ENCODE measurements at regions not wholly inside any gene's neighbourhood (a gene's known extent, or its start where the extent isn't known, plus 50 kb on each side); places are given as distances from the start of the nearest gene placed in this dataset.

DNA sequence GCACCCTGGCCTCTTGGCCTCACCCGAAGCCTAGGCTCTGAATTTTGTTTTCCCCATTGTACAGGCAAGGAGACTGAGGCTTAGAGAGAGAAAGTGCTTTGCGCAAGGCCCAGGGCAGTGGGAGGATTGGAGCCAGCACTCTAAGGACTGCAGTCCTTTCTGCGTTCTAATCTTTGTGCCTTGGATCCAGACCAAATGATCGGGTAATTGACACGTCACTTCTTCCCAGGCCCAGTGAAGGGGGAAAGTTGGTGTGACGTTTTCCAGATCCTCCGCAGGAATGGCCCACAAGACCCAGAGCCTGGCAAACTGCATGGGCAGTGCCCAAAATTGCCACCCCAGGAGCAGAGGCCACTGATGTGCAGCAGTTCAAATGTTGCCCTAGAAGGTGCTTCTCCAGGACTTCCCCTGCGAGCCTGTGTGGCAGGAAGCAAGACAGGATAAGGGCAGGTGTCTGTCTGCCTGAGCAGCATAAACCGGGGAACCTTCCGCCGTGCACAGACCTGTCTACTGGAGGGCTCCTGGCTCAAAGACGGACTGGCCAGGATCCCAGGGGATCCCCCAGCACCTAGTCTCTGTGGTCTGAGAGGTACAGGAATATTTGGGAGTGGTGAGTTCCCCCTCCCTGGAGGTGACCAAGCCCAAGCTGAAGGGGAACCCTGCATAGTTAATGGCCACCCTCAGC, 194.5 kb upstream of the TLE3 start:
- H3K27me3 Mint-ChIP-seq: peaks cover 0 to 42% (median 3%) of the 10 kb centered on the region in 5 donors
- H3K36me3 Mint-ChIP-seq: no peaks in the 10 kb centered on the region
- H3K27ac Mint-ChIP-seq: no peak overlapping the region
- Histone ChIP-seq H3K4me3 (ENCODE audit: low read length) (no peak overlapping the region), H3K4me1 (ENCODE audit: control insufficient read depth in 2 of 2, insufficient read depth in 2 of 2, low read length in 2 of 2) (no peaks in the 10 kb centered on the region), H3K9me3 (ENCODE audit: control insufficient read depth in 2 of 3, low read length in 3 of 3) (no peaks in the 10 kb centered on the region), H3K27me3 (ENCODE audit: control insufficient read depth in 2 of 2, insufficient read depth in 2 of 2, low read length in 2 of 2) (no peaks in the 10 kb centered on the region), H3K27ac (ENCODE audit: low read depth, low read length) (no peak overlapping the region), H3K36me3 (ENCODE audit: control insufficient read depth in 2 of 3, insufficient read depth in 3 of 3, low read length in 3 of 3) (no peaks in the 10 kb centered on the region)
- no peaks in the 10 kb centered on the region for H3K4me1 Mint-ChIP-seq
- intact Hi-C loops (cut with micrococcal nuclease): no loop called here
- ChIA-PET CTCF (no interaction called here), POLR2A (no interaction called here)
- DNase-seq (no peak), ATAC-seq (no peak)
- no peak overlapping the region for H3K4me3 Mint-ChIP-seq
- H3K9me3 Mint-ChIP-seq: no peaks in the 10 kb centered on the region

DNA sequence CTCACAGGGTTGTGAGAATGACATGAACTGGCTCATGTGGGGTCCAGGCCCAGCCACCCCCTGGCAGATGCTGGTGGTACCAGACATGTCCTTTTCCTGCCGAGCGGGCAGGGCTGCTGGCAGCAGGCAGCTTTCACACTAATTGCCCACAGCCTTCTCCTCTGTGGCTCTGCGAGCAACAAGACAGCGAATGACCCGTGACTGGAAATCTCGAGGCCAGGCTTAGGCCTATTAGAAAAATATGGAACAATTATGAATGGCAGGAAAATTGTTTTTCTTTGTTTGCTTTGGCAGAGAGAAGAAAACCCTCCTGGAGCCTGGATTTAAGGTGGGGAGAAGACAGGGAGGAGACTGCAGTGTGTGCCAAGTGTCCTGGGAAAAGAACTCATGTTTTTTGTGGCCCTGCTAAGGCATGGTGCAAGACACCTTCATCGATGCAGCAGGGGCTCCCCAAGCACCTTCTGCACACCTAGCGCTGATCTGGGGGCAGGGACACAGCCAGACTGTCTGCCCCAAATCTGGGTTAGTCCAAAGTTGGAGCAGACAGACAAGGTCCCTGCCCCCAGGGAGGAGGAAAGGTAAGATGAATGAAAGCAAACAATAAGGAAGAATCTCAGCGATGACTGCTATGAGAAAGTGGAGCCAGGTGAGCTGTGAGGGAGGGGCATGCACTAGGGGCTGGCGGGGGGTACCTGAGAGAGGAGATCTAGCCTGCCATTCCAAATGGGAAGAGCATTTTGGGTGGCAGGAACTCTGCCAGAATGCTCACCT, 193.8 kb upstream of the TLE3 start:
- intact Hi-C loops (cut with micrococcal nuclease): no loop called here
- H3K4me3 ChIP-seq (ENCODE audit: low read length): no peak overlapping the region
- no peaks in the 10 kb centered on the region for H3K4me1 ChIP-seq (ENCODE audit: control insufficient read depth in 2 of 2, insufficient read depth in 2 of 2, low read length in 2 of 2)
- ChIA-PET POLR2A (no interaction called here), CTCF (no interaction called here)
- no peak overlapping the region for H3K27ac ChIP-seq (ENCODE audit: low read depth, low read length)
- Mint-ChIP-seq H3K9me3 (no peaks in the 10 kb centered on the region), H3K27ac (peak overlapping the region in 1 of 9 donors; percentile 20), H3K36me3 (no peaks in the 10 kb centered on the region), H3K4me1 (no peaks in the 10 kb centered on the region), H3K27me3 (peaks cover 0 to 42% (median 3%) of the 10 kb centered on the region in 5 donors), H3K4me3 (no peak overlapping the region)
- H3K36me3 ChIP-seq (ENCODE audit: control insufficient read depth in 2 of 3, insufficient read depth in 3 of 3, low read length in 3 of 3): no peaks in the 10 kb centered on the region
- no peaks in the 10 kb centered on the region for H3K27me3 ChIP-seq (ENCODE audit: control insufficient read depth in 2 of 2, insufficient read depth in 2 of 2, low read length in 2 of 2)
- ATAC-seq: no peak
- H3K9me3 ChIP-seq (ENCODE audit: control insufficient read depth in 2 of 3, low read length in 3 of 3): no peaks in the 10 kb centered on the region
- DNase-seq: no peak

- no peak overlapping the region for H3K27ac Mint-ChIP-seq
- H3K4me1 Mint-ChIP-seq: no peaks in the 10 kb centered on the region
- H3K36me3 Mint-ChIP-seq: no peaks in the 10 kb centered on the region
- DNase-seq: no peak
- H3K9me3 ChIP-seq (ENCODE audit: control insufficient read depth in 2 of 3, low read length in 3 of 3): no peaks in the 10 kb centered on the region
- H3K9me3 Mint-ChIP-seq: no peaks in the 10 kb centered on the region
- ATAC-seq: no peak
- H3K27ac ChIP-seq (ENCODE audit: low read depth, low read length): no peak overlapping the region
- no peaks in the 10 kb centered on the region for H3K27me3 ChIP-seq (ENCODE audit: control insufficient read depth in 2 of 2, insufficient read depth in 2 of 2, low read length in 2 of 2)
- POLR2A ChIA-PET: no interaction called here
- intact Hi-C loops (cut with micrococcal nuclease): no loop called here
- H3K4me3 ChIP-seq (ENCODE audit: low read length): no peak overlapping the region
- H3K4me1 ChIP-seq (ENCODE audit: control insufficient read depth in 2 of 2, insufficient read depth in 2 of 2, low read length in 2 of 2): no peaks in the 10 kb centered on the region
- H3K27me3 Mint-ChIP-seq: peaks cover 0 to 40% (median 3%) of the 10 kb centered on the region in 5 donors
- no peak overlapping the region for H3K4me3 Mint-ChIP-seq
- no peaks in the 10 kb centered on the region for H3K36me3 ChIP-seq (ENCODE audit: control insufficient read depth in 2 of 3, insufficient read depth in 3 of 3, low read length in 3 of 3)
- CTCF ChIA-PET: no interaction called here
Measured at GRCh38 chr15:70290708-70291107, 193.0 kb upstream of the TLE3 start.

- CTCF ChIA-PET: no interaction called here
- no peaks in the 10 kb centered on the region for H3K9me3 Mint-ChIP-seq
Measured at GRCh38 chr15:70289191-70289955, 191.7 kb upstream of the TLE3 start.

GRCh38 chr15:70286113-70286806, 188.5 kb upstream of the TLE3 start:
- DNase-seq (no peak), ATAC-seq (no peak)
- Histone ChIP-seq H3K27me3 (ENCODE audit: control insufficient read depth in 2 of 2, insufficient read depth in 2 of 2, low read length in 2 of 2) (no peaks in the 10 kb centered on the region), H3K4me1 (ENCODE audit: control insufficient read depth in 2 of 2, insufficient read depth in 2 of 2, low read length in 2 of 2) (no peaks in the 10 kb centered on the region), H3K4me3 (ENCODE audit: low read length) (no peak overlapping the region), H3K27ac (ENCODE audit: low read depth, low read length) (no peak overlapping the region), H3K36me3 (ENCODE audit: control insufficient read depth in 2 of 3, insufficient read depth in 3 of 3, low read length in 3 of 3) (no peaks in the 10 kb centered on the region), H3K9me3 (ENCODE audit: control insufficient read depth in 2 of 3, low read length in 3 of 3) (no peaks in the 10 kb centered on the region)
- H3K4me3 Mint-ChIP-seq: no peak overlapping the region
- ChIA-PET CTCF (interaction anchor here (0.6 kb wide), 1 partner anchor 100 kb away, joined by 3 read pairs; no protein-coding TSS in a partner anchor), POLR2A (no interaction called here)
- H3K4me1 Mint-ChIP-seq: peaks cover 0 to 6% (median 4%) of the 10 kb centered on the region in 7 donors
- intact Hi-C loops (cut with micrococcal nuclease): no loop called here
- no peak overlapping the region for H3K27ac Mint-ChIP-seq
- H3K9me3 Mint-ChIP-seq: peaks cover 0 to 5% (median 0%) of the 10 kb centered on the region in 11 donors
- H3K27me3 Mint-ChIP-seq: peaks cover 0 to 23% (median 0%) of the 10 kb centered on the region in 5 donors
- H3K36me3 Mint-ChIP-seq: peaks cover 0 to 7% (median 0%) of the 10 kb centered on the region in 5 donors

More at GRCh38 chr15:70289191-70289955, 191.7 kb upstream of the TLE3 start:
- DNase-seq (no peak), ATAC-seq (no peak)
- Histone ChIP-seq H3K27me3 (ENCODE audit: control insufficient read depth in 2 of 2, insufficient read depth in 2 of 2, low read length in 2 of 2) (no peaks in the 10 kb centered on the region), H3K27ac (ENCODE audit: low read depth, low read length) (no peak overlapping the region), H3K36me3 (ENCODE audit: control insufficient read depth in 2 of 3, insufficient read depth in 3 of 3, low read length in 3 of 3) (no peaks in the 10 kb centered on the region), H3K4me3 (ENCODE audit: low read length) (no peak overlapping the region), H3K9me3 (ENCODE audit: control insufficient read depth in 2 of 3, low read length in 3 of 3) (no peaks in the 10 kb centered on the region), H3K4me1 (ENCODE audit: control insufficient read depth in 2 of 2, insufficient read depth in 2 of 2, low read length in 2 of 2) (no peaks in the 10 kb centered on the region)
- no peak overlapping the region for H3K4me3 Mint-ChIP-seq
- intact Hi-C loops (cut with micrococcal nuclease): no loop called here
- H3K36me3 Mint-ChIP-seq: no peaks in the 10 kb centered on the region
- POLR2A ChIA-PET: no interaction called here
- H3K4me1 Mint-ChIP-seq: peaks cover 0 to 6% (median 0%) of the 10 kb centered on the region in 7 donors
- peak overlapping the region in 1 of 9 donors; percentile 6 for H3K27ac Mint-ChIP-seq
- H3K27me3 Mint-ChIP-seq: peaks cover 0 to 35% (median 3%) of the 10 kb centered on the region in 5 donors

DNA sequence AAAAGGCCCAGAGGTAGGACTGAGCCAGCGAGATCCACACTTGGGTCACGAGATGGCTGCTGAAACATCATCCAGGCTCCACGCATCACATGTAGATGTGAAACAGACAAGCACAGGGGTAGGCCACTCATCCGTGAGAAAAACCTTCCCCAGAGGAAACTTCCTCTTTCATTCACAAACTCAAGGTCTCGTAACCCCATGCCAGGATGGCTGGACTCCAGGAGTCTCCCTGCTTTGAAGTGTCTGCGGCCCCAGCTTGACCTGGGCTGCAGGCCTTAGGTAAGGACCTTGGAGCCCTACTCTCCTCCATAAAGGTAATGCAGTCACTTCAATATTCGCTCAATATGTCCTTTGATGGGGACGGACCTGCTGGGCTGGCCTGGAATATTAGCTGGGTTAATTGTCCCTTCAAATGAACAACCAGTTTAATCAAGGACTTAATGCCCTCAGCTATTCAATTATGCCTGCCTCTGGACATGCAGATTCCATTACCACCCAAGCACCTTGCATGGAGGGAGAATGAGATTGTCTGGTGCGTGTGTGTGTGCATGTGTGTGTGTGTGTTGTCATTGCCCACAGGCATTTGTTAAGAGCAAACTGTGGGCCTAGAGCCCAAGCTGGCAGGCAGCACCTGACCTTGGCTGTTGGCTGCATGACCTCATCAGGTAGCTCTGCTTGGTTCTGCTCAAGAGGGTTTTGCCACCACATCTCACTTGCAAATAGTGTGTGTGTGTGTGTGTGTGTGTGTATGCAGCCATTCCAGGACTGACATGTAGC, 186.9 kb upstream of the TLE3 start:
- Mint-ChIP-seq H3K4me1 (peaks cover 0 to 10% (median 4%) of the 10 kb centered on the region in 7 donors), H3K27me3 (peaks cover 0 to 18% (median 0%) of the 10 kb centered on the region in 5 donors), H3K36me3 (peaks cover 0 to 7% (median 0%) of the 10 kb centered on the region in 5 donors), H3K4me3 (no peak overlapping the region), H3K27ac (no peak overlapping the region), H3K9me3 (peaks cover 0 to 5% (median 0%) of the 10 kb centered on the region in 11 donors)
- ATAC-seq (peak; percentile 52), DNase-seq (no peak)
- ChIA-PET POLR2A (no interaction called here), CTCF (no interaction called here)
- H3K9me3 ChIP-seq (ENCODE audit: control insufficient read depth in 2 of 3, low read length in 3 of 3): no peaks in the 10 kb centered on the region
- H3K4me3 ChIP-seq (ENCODE audit: low read length): no peak overlapping the region
- intact Hi-C loops (cut with micrococcal nuclease): no loop called here
- H3K27me3 ChIP-seq (ENCODE audit: control insufficient read depth in 2 of 2, insufficient read depth in 2 of 2, low read length in 2 of 2): no peaks in the 10 kb centered on the region
- H3K36me3 ChIP-seq (ENCODE audit: control insufficient read depth in 2 of 3, insufficient read depth in 3 of 3, low read length in 3 of 3): no peaks in the 10 kb centered on the region
- H3K4me1 ChIP-seq (ENCODE audit: control insufficient read depth in 2 of 2, insufficient read depth in 2 of 2, low read length in 2 of 2): no peaks in the 10 kb centered on the region
- H3K27ac ChIP-seq (ENCODE audit: low read depth, low read length): no peak overlapping the region
